SK-N-MC (cell line): ENCODE measurements at regions not wholly inside any gene's neighbourhood (a gene's known extent, or its start where the extent isn't known, plus 50 kb on each side); places are given as distances from the start of the nearest gene placed in this dataset.

Experiments
- EZH2 ChIP-seq: fragments of 200-600 bp; sonication (generic); IDR thresholded peaks from one replicate; pipeline ENCODE4 v1.6.1; 2017; ENCODE audit warnings: antibody characterized with exemption
- FOXP2 ChIP-seq: optimal IDR thresholded peaks from 2 replicates; pipeline ENCODE3; 2011; ENCODE audit warnings: mild to moderate bottlenecking, moderate library complexity; ENCODE audit not compliant: insufficient read depth; ENCODE audit errors: extremely low read length, control extremely low read depth
- POLR2AphosphoS5 ChIP-seq: IDR thresholded peaks from 2 replicates; pipeline ENCODE4 v1.6.1; 2012; ENCODE audit warnings: mild to moderate bottlenecking, low read depth, low read length, borderline replicate concordance

DNA sequence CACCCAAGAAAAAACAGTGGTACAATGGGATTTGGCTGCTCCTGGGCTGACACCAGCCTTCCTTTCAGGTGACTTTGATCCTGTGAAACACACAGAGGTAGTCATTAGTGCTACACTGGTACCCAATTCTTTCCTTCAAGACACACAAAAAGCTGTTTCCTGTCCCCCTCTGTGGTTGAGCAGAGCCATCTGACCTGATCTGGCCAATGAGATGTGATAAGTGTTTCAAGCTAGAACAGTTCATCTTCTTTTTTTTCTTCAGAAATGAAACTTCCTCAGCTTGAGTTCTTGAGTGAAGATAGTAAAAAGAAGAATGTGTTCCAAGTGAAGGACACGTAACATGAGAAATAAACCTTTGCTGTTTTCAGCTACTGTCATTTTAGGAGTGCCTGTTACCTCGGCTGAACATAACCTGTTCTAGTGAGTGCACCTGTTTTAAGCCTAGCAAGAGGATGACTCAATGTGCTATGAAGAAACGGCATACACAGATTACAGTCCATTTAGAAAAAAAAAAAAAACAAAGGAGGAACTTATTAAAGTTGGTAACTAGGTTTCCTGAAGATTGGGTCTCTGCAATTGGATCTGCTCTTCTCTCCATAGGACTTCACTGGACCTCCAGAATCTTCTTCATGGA, 287.8 kb downstream of the GAS1 start:
- no peak for TF ChIP-seq EZH2
- TF ChIP-seq POLR2AphosphoS5 = no peak
- no peak for TF ChIP-seq FOXP2
